HUES64 (cell line): ENCODE measurements at regions not wholly inside any gene's neighbourhood (a gene's known extent, or its start where the extent isn't known, plus 50 kb on each side); places are given as distances from the start of the nearest gene placed in this dataset.
"Not testable (repeated sequence)": the region's sequence is repeated elsewhere in the genome, so short reads cannot be mapped to it uniquely, and the experiment has no call there.

Experiments
- H3K27ac ChIP-seq: 2 replicates; pipeline ENCODE4 v1.7.0; 2013; ENCODE audit warnings: low read depth, low read length, inconsistent platforms
- H3K27me3 ChIP-seq: 2 replicates; pipeline ENCODE4 v1.6.1; 2013; ENCODE audit warnings: mild to moderate bottlenecking, low read length; ENCODE audit not compliant: insufficient read depth
- H3K36me3 ChIP-seq: 2 replicates; pipeline ENCODE4 v1.6.1; 2013; ENCODE audit warnings: mild to moderate bottlenecking, low read length; ENCODE audit not compliant: insufficient read depth
- H3K4me1 ChIP-seq: 2 replicates; pipeline ENCODE4 v1.6.1; 2013; ENCODE audit warnings: mild to moderate bottlenecking, low read length, moderate library complexity; ENCODE audit not compliant: insufficient read depth
- H3K4me3 ChIP-seq: 2 replicates; pipeline ENCODE4 v1.5.1; 2013; ENCODE audit warnings: mild to moderate bottlenecking, low read length, moderate library complexity
- H3K9ac ChIP-seq: 2 replicates; pipeline ENCODE4 v1.6.1; 2013; ENCODE audit warnings: mild to moderate bottlenecking, low read depth, low read length
- H3K9me3 ChIP-seq: 2 replicates; pipeline ENCODE4 v1.6.1; 2013; ENCODE audit warnings: low read depth, low read length; ENCODE audit not compliant: insufficient read depth
- WGBS: fragments of 150-250, 120-280 bp; methylation state at CpG from one replicate; pipeline ENCODE4 v1.1.7; 2013; ENCODE audit warnings: missing lambda C conversion rate; 5-methylcytosine and 5-hydroxymethylcytosine counted together

- 96% methylated on average over 2 of the region's 2 CpGs for WGBS
- Histone ChIP-seq H3K4me3 (no peak overlapping the region), H3K9me3 (no peaks in the 10 kb centered on the region), H3K27ac (no peak overlapping the region), H3K9ac (no peak overlapping the region), H3K36me3 (no peaks in the 10 kb centered on the region), H3K27me3 (peaks cover 32% of the 10 kb centered on the region), H3K4me1 (no peaks in the 10 kb centered on the region)
Measured at GRCh38 chr13:44312834-44313551, 60.6 kb upstream of the SERP2 start.

GRCh38 chr13:44313674-44314073 is 60.0 kb upstream of the SERP2 start:
- H3K4me3 ChIP-seq: no peak overlapping the region
- no peaks in the 10 kb centered on the region for H3K36me3 ChIP-seq
- H3K27ac ChIP-seq: no peak overlapping the region
- peaks cover 25% of the 10 kb centered on the region for H3K27me3 ChIP-seq
- 91% methylated on average over 2 of the region's 2 CpGs for WGBS
- no peak overlapping the region for H3K9ac ChIP-seq
- H3K4me1 ChIP-seq: no peaks in the 10 kb centered on the region
- H3K9me3 ChIP-seq: no peaks in the 10 kb centered on the region

GRCh38 chr13:44314160-44314559 is 59.5 kb upstream of the SERP2 start:
- not testable (repeated sequence) for H3K9ac ChIP-seq, H3K4me1 ChIP-seq, H3K36me3 ChIP-seq, H3K27ac ChIP-seq, H3K4me3 ChIP-seq, H3K9me3 ChIP-seq
- 98% methylated on average over 4 of the region's 4 CpGs for WGBS
- H3K27me3 ChIP-seq: peaks cover 20% of the 10 kb centered on the region

- WGBS: 86% methylated on average over 5 of the region's 5 CpGs
- H3K27me3 ChIP-seq: no peaks in the 10 kb centered on the region
- H3K27ac ChIP-seq: no peak overlapping the region
- no peak overlapping the region for H3K9ac ChIP-seq
- H3K36me3 ChIP-seq: no peaks in the 10 kb centered on the region
- H3K9me3 ChIP-seq: no peaks in the 10 kb centered on the region
- no peaks in the 10 kb centered on the region for H3K4me1 ChIP-seq
- no peak overlapping the region for H3K4me3 ChIP-seq
Measured at GRCh38 chr13:44317752-44318151, 55.9 kb upstream of the SERP2 start.

GRCh38 chr13:44318161-44318560 is 55.5 kb upstream of the SERP2 start:
- WGBS: 95% methylated on average over 3 of the region's 3 CpGs
- Histone ChIP-seq H3K27me3 (no peaks in the 10 kb centered on the region), H3K4me1 (no peaks in the 10 kb centered on the region), H3K27ac (no peak overlapping the region), H3K36me3 (no peaks in the 10 kb centered on the region), H3K9ac (no peak overlapping the region), H3K4me3 (no peak overlapping the region), H3K9me3 (no peaks in the 10 kb centered on the region)

GRCh38 chr13:44320611-44321010 is 53.0 kb upstream of the SERP2 start:
- no peaks in the 10 kb centered on the region for H3K36me3 ChIP-seq
- no peak overlapping the region for H3K27ac ChIP-seq
- no peak overlapping the region for H3K9ac ChIP-seq
- H3K9me3 ChIP-seq: no peaks in the 10 kb centered on the region
- H3K4me1 ChIP-seq: no peaks in the 10 kb centered on the region
- no peak overlapping the region for H3K4me3 ChIP-seq
- no peaks in the 10 kb centered on the region for H3K27me3 ChIP-seq

GRCh38 chr13:44321961-44322360 is 51.7 kb upstream of the SERP2 start:
- H3K27me3 ChIP-seq: no peaks in the 10 kb centered on the region
- WGBS: 83% methylated on average over 2 of the region's 2 CpGs

GRCh38 chr13:44322928-44323327 is 50.7 kb upstream of the SERP2 start:
- H3K4me1 ChIP-seq: no peaks in the 10 kb centered on the region
- WGBS: 93% methylated on average over 2 of the region's 2 CpGs
- H3K27ac ChIP-seq: no peak overlapping the region
- no peak overlapping the region for H3K4me3 ChIP-seq
- no peak overlapping the region for H3K9ac ChIP-seq
- no peaks in the 10 kb centered on the region for H3K27me3 ChIP-seq
- no peaks in the 10 kb centered on the region for H3K9me3 ChIP-seq
- H3K36me3 ChIP-seq: no peaks in the 10 kb centered on the region

More at GRCh38 chr13:44321961-44322360, 51.7 kb upstream of the SERP2 start:
- Histone ChIP-seq H3K4me3 (no peak overlapping the region), H3K27ac (no peak overlapping the region), H3K9ac (no peak overlapping the region), H3K4me1 (no peaks in the 10 kb centered on the region), H3K9me3 (no peaks in the 10 kb centered on the region), H3K36me3 (no peaks in the 10 kb centered on the region)

- no peaks in the 10 kb centered on the region for H3K27me3 ChIP-seq
- 95% methylated on average over 1 of the region's 1 CpG for WGBS
- H3K27ac ChIP-seq: no peak overlapping the region
- no peak overlapping the region for H3K9ac ChIP-seq
- no peaks in the 10 kb centered on the region for H3K9me3 ChIP-seq
- H3K4me1 ChIP-seq: no peaks in the 10 kb centered on the region
- no peak overlapping the region for H3K4me3 ChIP-seq
- H3K36me3 ChIP-seq: no peaks in the 10 kb centered on the region
Measured at GRCh38 chr13:44323754-44324153, 49.9 kb upstream of the SERP2 start.
